GM18870 (cell line): ENCODE measurements at regions not wholly inside any gene's neighbourhood (a gene's known extent, or its start where the extent isn't known, plus 50 kb on each side); places are given as distances from the start of the nearest gene placed in this dataset.

ENCODE experiments used
- ATAC-seq: cut with Tn5 transposase; IDR thresholded peaks from one replicate; pipeline ENCODE4 v1.9.1; 2021; ENCODE audit warnings: moderate library complexity; ENCODE audit not compliant: unreplicated experiment

DNA sequence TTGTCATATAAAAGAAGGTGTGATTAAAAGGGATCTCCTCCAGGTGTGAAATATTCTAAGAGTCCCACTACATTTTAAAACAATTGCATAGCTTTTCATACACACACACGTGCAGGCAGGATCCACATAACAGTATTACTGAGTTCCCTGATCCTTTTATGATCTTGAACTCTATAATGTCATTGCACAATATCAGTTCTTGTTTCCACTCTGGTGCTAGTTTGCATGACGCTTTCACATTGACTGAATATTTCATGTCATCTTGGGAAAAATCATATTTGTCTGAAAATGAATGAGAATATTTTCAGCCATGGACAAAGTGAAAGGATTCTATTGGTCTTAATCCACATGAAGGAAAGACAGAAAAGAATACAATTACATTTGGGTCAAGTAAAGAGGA, 703.8 kb downstream of the CDH8 start:
- no peak for ATAC-seq

DNA sequence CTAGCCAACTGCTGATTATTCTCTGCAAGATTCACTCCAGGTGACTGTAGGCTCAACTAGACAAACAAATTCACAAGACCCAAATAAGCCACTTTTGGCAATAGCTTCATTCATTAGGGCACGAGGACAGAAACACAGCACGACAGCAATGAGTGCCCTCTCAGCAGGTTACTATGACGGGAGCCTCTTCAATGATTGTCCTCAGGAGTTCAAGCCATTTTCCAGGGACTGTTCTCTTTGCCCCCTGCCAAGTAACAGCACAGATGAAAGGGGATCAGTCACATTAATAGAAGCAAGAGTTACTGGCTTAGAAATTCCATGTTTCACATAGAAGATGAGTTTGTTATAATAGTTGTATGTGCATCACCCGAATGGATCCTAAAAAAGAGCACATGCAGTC, 712.2 kb downstream of the CDH8 start:
- ATAC-seq, result no peak

DNA sequence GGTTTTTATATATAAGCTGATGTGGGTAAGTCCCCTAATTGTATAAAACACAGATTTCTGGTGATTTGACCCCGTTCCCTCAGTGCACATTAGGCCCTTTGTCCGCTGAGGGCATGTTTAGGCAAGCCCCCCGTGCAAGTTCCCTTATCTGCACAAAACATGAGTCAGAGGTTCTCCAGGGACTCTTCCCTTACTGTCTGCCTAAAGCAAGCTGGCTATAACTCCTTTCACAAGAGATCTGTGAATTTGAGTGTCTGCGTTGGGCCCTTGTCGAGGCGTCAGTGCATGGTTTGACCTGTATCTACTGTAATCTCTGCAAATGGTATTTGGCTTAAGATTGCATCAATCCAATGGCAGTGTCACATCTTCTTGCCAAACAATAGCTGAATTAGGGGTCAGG, 712.8 kb downstream of the CDH8 start:
- no peak for ATAC-seq

DNA sequence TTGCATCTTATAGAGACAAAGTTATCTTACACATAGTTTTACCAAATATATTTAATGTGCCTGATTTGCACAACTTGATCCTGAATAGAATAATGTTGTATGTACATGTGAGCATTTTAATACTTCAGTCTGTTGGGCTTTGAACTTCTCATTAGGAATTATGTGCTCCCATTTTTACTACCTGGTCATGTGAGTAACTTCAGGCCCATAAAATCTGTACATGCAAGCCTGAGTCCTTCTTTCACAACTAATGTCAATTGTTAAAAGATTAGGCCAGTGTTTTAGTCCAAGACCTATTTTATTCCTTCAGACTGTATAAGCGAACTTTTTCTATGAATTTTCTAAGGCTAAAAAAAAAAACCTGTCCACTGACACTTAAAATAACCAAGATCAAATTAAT, 715.4 kb downstream of the CDH8 start:
- no peak for ATAC-seq

DNA sequence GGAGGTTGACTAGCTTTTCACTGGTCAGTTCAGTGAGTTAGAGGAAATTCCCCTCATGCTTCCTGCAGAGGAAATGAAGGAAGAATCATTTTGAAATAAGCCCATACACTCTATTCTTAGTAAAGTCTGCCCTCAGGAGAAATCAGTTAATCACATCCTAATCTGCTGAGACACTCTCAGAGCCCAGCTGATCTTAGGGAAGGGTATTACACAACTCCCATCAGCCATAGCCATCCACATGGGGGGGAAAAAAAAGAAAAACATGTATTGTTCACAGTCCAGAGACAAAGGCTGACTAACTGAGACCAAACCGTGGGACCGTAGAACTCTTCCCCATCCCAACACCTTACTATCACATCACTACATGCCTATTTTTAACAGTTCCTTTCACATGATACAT, 722.3 kb downstream of the CDH8 start:
- no peak for ATAC-seq

DNA sequence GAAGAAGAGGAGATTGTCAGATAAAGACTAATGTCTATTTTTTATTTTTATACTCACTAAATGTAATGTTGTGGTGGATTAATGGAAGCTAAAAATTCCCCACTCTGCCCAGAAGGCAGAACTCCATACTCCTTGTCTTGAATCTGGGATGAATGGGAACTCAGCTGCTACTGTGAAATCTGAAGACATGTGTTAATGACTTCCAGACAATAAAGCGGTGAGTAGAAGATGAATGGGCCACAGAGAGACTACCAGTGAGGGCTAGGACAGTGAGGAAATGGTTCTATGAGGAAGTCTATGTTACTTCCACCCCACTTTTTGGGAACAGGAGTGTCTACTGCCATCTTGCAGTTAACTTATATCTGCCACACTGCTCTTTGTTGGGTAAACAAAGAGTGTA, 726.9 kb downstream of the CDH8 start:
- ATAC-seq, result no peak

DNA sequence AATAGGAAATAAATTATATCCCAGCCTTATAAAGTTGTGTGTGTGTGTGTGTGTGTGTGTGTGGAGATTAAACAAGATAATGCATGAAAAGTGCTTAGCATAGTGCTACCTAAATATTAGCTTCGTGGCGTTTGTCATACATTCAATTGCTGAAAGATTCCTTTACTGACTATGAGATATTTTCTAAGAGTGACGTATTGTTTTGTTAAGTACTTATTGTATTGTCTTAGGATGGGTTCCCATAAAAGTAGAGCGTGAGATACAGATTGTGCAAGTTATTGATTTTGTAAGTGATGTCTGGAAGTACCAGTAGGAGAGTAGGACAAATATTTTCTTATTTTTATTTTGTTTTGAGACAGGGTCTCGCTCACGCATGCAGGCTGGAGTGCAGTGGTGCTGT, 730.0 kb downstream of the CDH8 start:
- ATAC-seq, result no peak

DNA sequence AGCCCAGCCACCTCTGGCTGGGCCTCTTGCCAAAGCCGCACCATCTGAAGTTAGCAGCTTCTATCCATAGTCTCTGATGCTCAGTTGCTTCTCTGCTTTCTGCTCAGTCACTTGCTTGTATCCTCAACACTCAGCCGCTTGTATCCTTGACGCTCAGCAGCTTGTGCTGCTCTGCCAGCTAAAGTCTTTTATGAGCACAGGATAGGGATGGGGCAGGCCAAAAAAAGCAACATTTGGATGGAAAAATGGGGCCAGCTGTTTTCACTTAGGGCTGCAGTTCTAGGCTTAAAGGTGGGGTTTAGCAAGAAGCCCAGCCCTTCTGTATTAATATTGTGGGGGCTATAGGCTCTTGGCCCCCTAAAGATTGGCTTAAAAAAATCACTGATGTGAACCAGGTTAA, 739.4 kb downstream of the CDH8 start:
- no peak for ATAC-seq

DNA sequence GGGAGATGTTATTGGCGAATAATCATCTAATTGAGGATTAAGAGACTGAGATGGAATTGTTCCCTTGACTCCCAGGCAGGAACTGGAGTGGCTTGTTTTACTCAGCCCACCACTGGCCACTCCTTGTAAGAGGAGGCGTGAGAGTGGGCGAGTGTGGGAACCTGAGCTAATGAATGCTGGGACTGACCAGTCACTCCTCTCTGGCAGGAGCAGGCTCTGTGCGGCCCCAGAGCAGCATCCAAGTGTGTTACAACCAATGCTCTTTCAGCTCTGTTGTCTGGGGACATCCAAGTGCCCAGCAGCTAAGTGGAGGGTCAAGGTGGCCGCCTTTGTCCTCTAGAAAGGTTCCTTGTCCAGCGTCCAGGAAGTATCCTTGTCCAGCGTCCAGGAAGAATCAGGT, 739.9 kb downstream of the CDH8 start:
- ATAC-seq, result no peak

DNA sequence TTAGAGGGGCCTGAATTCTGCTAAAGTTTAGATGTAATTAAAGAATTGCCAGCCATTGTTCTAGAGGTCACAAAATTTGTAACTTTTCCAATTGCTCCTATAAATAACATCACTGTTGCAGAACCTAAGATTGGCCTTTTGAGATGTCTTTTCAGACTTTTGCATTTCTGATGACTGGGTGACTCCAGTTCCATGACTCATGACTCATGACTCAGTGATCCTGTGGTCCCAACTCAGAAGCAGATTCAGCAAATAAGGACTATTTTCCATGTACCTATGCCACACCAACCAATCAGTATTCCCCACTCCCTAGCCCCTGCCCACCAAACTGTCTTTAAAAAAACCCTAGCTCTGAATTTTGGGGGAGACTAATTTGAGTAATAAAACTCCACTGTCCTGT, 740.9 kb downstream of the CDH8 start:
- no peak for ATAC-seq

DNA sequence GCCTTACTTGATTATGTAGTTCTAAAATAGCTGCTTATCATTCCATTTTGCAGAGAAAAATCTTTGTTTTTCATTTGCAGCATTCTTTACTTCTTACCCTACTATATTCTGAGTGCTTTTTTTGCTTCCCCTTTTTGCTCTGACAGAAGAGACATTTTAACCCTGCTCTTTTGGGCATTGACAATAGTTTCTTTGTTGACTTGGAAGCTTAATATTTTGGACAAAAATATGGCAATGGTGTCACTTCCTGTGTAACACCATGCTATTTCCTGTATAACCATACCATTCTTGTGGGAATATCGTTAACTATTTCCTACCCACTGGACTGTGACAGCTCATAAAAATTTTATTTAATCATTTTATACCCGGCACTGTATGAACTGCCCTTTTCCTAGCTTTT, 747.1 kb downstream of the CDH8 start:
- ATAC-seq, result no peak

DNA sequence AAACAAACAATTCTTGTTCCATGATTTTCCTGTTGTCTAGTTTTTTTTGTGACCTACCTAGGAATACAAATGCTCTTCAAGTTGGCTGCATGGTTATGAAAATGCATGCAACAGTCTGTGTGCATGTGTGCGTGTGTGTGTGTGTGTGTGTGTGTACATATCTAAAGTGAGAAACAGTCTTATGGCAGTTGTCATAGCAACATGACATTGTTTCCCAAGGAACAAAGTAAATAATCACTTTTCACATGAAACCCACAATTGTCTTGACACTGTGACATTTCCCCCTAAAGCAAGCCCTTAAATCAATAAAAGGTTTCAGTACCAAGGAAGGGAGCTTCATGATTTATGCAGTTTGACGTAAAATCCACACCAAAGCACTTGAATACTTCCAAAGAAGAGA, 758.4 kb downstream of the CDH8 start:
- ATAC-seq, result no peak

DNA sequence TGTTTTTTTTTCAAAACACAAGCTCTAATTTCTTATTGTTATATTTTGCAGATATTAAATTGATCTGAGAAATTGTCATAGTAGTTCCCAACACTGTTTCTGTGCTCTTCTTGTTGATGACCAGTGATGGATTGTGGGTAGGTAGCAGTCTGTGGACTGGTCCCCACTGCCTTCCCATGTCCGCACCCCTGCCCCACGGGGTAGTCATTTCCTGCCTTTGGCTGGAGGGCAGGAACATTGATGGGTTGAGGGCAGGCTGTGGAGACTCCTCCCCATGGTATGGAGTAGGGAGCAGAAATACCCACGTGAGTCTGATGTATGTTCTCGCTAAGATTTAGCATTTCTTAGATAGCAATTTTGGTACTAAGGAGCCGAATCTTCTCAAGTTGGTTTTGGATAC, 762.0 kb downstream of the CDH8 start:
- no peak for ATAC-seq

DNA sequence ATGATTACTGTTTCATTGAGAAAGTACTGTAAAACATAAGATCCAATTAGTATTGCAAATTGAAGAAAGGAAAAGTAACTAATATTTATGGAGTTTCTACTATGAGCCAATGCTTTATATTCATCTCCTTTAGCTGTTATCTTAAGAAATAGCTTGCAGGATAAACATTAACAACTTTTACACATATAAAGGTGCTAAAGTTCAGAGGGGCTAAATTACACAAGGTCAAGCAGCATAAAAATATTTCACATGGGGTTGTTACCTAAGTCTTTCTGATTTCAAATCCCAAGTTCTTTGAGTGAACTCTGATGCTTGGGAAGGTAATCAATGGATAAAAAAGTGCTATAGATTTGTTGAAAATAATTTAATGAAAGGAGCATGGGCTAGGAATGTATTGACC, 765.5 kb downstream of the CDH8 start:
- no peak for ATAC-seq

DNA sequence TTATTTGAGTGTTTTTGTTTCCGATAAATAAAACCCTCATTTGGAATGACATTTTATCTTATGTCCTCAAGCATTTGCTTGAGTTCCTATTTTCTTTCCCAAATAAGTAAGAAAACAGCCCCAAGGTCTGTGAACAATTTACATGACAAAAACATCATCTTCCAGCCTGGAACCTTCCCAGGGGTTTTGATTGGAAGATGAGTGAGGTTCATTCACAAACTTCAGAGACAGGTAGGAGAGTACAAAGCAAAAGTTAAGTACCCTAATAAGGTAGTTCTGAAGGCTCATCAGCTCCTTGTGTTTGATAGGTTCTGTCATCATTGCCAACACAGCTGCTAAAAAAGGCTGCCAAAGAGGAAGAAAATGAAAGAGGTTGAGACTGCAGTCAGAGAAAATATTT, 772.8 kb downstream of the CDH8 start:
- ATAC-seq, result no peak

DNA sequence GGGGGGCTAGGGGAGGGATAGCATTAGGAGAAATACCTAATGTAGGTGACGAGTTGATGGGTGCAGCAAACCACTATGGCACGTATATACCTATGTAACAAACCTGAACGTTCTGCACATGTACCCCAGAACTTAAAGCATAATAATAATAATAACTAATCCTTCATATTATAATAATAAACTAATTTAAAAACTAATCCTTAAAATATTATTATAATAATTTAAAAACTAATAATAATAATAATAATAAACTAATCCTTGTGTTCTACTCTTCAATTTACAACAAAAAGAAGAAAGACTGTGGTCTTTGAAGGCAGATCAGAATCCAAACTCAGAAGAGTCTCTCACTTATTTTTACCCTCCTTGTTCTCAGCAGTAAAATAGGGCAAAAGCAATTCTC, 774.9 kb downstream of the CDH8 start:
- ATAC-seq, result no peak

DNA sequence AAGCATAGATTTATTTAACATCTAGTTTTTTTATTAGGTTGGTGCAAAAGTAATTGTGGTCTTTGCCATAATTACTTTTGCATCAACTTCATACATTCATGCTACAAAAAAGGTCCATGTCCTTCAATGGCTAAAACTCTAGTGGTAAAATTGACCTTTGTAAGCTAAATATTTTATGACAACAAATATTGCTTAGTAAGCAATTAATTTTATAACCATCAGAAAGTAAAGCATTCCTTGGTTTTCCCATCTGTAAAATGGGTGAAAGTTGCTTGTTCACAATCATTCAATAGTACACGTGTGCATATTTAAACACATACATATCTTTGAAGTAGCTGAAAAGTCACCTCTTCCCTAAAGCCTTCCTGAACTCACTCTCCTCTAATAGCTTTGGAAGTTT, 789.6 kb downstream of the CDH8 start:
- ATAC-seq, result no peak

DNA sequence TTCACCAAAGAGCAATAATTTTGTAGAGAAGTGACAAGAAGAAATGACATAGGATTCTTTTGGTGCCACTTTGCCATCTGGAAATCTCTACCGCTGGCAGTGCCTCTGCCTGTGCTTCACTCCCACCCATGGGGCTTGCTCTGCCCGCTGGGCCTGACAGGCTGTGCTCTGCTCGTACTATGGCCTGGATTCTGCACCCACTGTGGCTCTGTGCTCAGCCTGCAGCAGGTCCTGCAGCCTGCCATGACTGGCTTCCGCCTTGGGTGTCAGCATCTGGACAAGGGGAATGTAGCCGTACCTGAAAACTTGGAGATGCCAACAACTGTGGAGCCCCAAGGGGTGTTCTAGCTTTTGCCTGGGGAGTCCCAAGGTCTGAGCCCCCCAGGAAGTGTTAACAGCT, 792.3 kb downstream of the CDH8 start:
- ATAC-seq, result no peak

DNA sequence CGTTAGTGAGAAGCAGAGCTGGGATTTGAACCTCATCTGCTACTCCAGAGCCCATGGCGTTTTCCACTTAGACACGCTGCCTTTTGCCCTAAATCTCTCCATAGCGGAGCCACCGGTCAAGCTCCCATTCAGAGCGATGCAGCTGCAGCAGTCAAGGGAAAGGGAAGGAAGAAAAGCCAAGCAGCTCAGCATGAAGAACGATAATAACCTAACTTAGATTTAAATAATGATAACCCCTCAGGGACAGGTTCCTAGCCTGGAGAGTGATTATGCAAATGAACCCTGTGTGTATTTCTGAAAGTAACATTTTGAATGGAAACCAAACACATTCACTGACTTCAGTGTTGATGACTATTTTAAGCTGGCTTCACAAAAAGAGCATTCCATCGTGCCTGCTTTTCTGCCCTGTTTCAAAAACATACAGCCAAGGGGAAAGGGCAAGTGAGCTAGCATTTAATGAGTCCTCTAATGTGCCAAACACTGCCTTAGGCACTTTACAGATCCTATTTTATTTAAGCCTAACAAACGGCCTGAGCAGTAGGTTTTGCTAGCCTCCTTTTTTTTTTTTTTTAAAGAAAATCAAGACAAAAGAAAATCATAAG, 798.3 kb downstream of the CDH8 start:
- ATAC-seq, result no peak

DNA sequence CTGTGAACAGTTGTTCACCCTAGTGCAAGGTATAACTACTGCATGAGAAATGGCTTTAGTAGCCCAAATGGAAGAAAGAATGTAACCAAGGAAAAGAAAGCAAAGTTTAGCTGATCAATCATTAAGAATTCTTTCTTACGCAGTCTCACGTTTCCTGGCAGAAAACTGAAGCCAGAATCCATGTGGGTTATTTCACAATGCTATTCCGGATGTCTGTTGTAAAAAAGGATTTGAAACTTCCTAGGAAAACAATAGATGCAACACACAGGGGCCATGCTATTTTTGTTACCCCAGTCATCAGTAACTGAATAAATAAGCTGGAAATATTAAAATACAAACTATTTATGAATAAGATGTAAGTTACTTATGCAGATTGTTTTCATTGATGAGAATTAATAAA, 802.5 kb downstream of the CDH8 start:
- ATAC-seq, result no peak

DNA sequence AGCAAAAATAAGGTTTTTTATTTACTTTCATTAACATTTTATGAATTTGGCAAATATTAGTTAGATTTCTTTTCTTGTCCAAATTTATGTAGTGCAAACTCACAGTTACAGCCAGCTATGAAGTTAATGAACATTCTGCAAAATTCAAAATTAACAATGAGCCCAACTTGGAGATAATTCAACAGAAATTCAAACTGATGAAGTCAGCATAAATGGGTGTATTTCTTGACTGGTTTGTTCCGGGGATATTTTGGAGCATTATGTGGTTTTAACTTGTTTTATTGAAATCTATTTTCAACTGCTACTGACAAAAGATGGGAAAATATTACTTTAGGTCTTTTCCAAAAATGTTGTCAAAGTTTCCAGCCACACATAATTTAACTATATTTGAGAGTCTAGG, 807.9 kb downstream of the CDH8 start:
- ATAC-seq, result no peak

DNA sequence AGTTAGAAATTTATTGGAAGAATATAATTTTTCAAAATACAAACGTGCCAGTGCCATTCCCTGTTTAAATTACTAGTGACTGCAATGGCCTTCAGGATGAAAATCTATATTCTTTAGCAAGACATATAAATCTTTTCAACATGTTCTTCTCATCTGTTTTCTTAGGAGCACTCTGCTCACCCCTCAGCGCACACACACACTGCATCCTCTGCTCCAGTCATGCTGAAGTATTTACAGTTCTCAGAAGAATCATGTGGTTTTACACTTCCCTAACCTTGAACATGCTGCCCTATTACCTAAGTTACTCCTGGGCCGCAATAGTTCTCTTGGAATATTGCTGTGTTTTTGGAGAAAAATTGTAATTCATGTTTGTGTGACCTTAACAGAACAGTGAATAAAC, 820.6 kb downstream of the CDH8 start:
- no peak for ATAC-seq

DNA sequence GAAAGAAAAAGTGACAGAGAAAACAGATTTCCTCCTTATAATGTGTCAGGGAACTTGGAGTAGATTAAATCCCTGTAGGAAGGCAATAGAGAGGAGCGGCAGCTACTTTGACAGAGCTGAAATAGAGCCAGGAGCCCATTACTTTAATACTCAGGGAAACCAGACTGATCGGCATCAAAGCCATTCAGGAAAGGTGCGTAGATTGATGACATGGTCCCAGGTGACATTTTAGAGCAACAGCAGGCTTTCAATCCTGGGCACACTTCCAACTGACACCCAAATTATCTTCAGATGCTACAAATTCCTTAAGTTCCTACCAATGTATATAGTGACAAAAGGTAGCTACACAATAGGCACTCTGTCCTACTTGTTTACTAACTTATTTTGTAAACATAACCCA, 821.5 kb downstream of the CDH8 start:
- ATAC-seq, result no peak

DNA sequence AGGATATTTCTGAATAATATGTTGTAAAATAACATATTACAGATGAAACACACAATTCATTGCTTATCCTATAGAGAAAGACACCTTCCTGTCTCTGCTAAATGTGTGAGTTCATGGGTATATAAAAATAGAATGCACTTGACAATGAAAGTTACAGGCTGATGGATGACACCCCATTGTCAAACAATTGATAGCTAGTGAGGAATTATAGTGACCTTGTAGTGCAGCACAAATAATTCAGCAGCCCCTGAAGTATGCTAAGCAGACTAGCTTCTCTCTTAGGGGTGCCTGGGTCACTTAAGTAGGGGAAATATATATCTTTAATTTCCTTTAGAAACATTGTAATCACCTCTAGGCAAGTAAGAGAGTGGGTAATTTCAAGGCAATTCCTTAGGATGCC, 826.2 kb downstream of the CDH8 start:
- ATAC-seq, result no peak
